ENCODE measurements at regions not wholly inside any gene's neighbourhood (a gene's known extent, or its start where the extent isn't known, plus 50 kb on each side); places are given as distances from the start of the nearest gene placed in this dataset.

GRCh38 chr5:114658194-114658593 is 296.3 kb downstream of the KCNN2 start:
- Histone ChIP-seq H3K9me3 (no peaks in the 10 kb centered on the region), H3K27me3 (no peaks in the 10 kb centered on the region), H3K4me3 (no peak overlapping the region), H3K4me1 (no peaks in the 10 kb centered on the region), H3K36me3 (replicated peaks in 1 of 2; ENCODE audit: insufficient read depth in 1 of 2, low read depth in 2 of 2) (no peaks in the 10 kb centered on the region), H3K27ac (no peak overlapping the region)
- 25 to 33% methylated on average over 1 of the region's 1 CpG for WGBS, 2 donors
- intact Hi-C loops (cut with DNase I) = no loop called here
- ATAC-seq (no peak), DNase-seq (no peak)
- TF ChIP-seq CTCF (IDR thresholded peaks at IDR 0.05) (no peak), POLR2A (IDR thresholded peaks at IDR 0.05) (no peak)

- Histone ChIP-seq H3K4me1 (no peaks in the 10 kb centered on the region), H3K4me3 (no peak overlapping the region), H3K27me3 (no peaks in the 10 kb centered on the region), H3K36me3 (replicated peaks in 1 of 2; ENCODE audit: insufficient read depth in 1 of 2, low read depth in 2 of 2) (no peaks in the 10 kb centered on the region), H3K9me3 (no peaks in the 10 kb centered on the region), H3K27ac (no peak overlapping the region)
- ATAC-seq = no peak
- DNase-seq = no peak
- TF ChIP-seq POLR2A (IDR thresholded peaks at IDR 0.05) (no peak), CTCF (IDR thresholded peaks at IDR 0.05) (no peak)
- intact Hi-C loops (cut with DNase I) = no loop called here
- WGBS, 2 donors = 48% methylated on average over 6 of the region's 6 CpGs
Measured at GRCh38 chr5:114657342-114658130, 295.7 kb downstream of the KCNN2 start.

GRCh38 chr5:114649878-114650277 is 288.0 kb downstream of the KCNN2 start:
- H3K9me3 ChIP-seq = no peaks in the 10 kb centered on the region
- no peak for TF ChIP-seq POLR2A (IDR thresholded peaks at IDR 0.05)
- no peak for TF ChIP-seq CTCF (IDR thresholded peaks at IDR 0.05)
- H3K27ac ChIP-seq = no peak overlapping the region
- DNase-seq (no peak), ATAC-seq (no peak)
- intact Hi-C loops (cut with DNase I) = no loop called here
- H3K4me3 ChIP-seq = no peak overlapping the region
- no peaks in the 10 kb centered on the region for H3K27me3 ChIP-seq
- H3K36me3 ChIP-seq (replicated peaks in 1 of 2; ENCODE audit: insufficient read depth in 1 of 2, low read depth in 2 of 2) = no peaks in the 10 kb centered on the region
- 41 to 64% methylated on average over 1 of the region's 1 CpG for WGBS, 2 donors
- H3K4me1 ChIP-seq = no peaks in the 10 kb centered on the region

GRCh38 chr5:114648940-114649339 is 287.1 kb downstream of the KCNN2 start:
- TF ChIP-seq CTCF (IDR thresholded peaks at IDR 0.05) (no peak), POLR2A (IDR thresholded peaks at IDR 0.05) (no peak)
- H3K27me3 ChIP-seq = no peaks in the 10 kb centered on the region
- no peak for DNase-seq
- intact Hi-C loops (cut with DNase I) = no loop called here
- no peaks in the 10 kb centered on the region for H3K9me3 ChIP-seq
- no peaks in the 10 kb centered on the region for H3K4me1 ChIP-seq
- WGBS, 2 donors = 64 to 72% methylated on average over 2 of the region's 2 CpGs
- H3K4me3 ChIP-seq = no peak overlapping the region
- no peak overlapping the region for H3K27ac ChIP-seq
- no peak for ATAC-seq
- no peaks in the 10 kb centered on the region for H3K36me3 ChIP-seq (replicated peaks in 1 of 2; ENCODE audit: insufficient read depth in 1 of 2, low read depth in 2 of 2)

GRCh38 chr5:114644576-114644975 is 282.7 kb downstream of the KCNN2 start:
- Histone ChIP-seq H3K36me3 (replicated peaks in 1 of 2; ENCODE audit: insufficient read depth in 1 of 2, low read depth in 2 of 2) (no peaks in the 10 kb centered on the region), H3K27ac (no peak overlapping the region), H3K27me3 (no peaks in the 10 kb centered on the region), H3K9me3 (no peaks in the 10 kb centered on the region), H3K4me3 (no peak overlapping the region), H3K4me1 (no peaks in the 10 kb centered on the region)
- intact Hi-C loops (cut with DNase I) = no loop called here
- ATAC-seq (no peak), DNase-seq (no peak)
- no peak for TF ChIP-seq POLR2A (IDR thresholded peaks at IDR 0.05)
- TF ChIP-seq CTCF (IDR thresholded peaks at IDR 0.05) = no peak

Measured in body of pancreas (tissue), 4 donors.